ENCODE measurements at regions not wholly inside any gene's neighbourhood (a gene's known extent, or its start where the extent isn't known, plus 50 kb on each side); places are given as distances from the start of the nearest gene placed in this dataset.

- DNase-seq = no peak
These were observed 735.8 kb downstream of the ZPLD1 start for GRCh38 chr3:103170651-103171050.

More at GRCh38 chr3:103170651-103171050, 735.8 kb downstream of the ZPLD1 start:
- no peak for TF ChIP-seq CTCF (conservative IDR thresholded peaks at IDR 0.05)
- H2BK20ac ChIP-seq (ENCODE audit: low read depth, low read length, poor library complexity, severe bottlenecking) = no peak overlapping the region
- Mint-ChIP-seq H3K4me1 (peaks cover 2 to 3% of the 10 kb centered on the region in 2 experiments; a peak in 2 of 4 replicates), H3K27me3 (ENCODE audit: low read depth) (no peaks in the 10 kb centered on the region), H3K4me3 (no peak overlapping the region), H3K9me3 (no peaks in the 10 kb centered on the region), H3K36me3 (ENCODE audit: insufficient read depth in 1 of 3, low read depth in 3 of 3) (0 out of 7 replicates have a peak, but pooled peaks cover 0 to 3% (median 0%) of the 10 kb centered on the region in 3 experiments), H3K27ac (no peak overlapping the region)
- H3K56ac ChIP-seq (ENCODE audit: insufficient read length, low read depth, low read length) = no peak overlapping the region
- H3K14ac ChIP-seq (ENCODE audit: insufficient read depth, low read length) = no peak overlapping the region
- no peak overlapping the region for H2BK12ac ChIP-seq (ENCODE audit: insufficient read length, low read depth, low read length)
- no peak overlapping the region for H2BK120ac ChIP-seq (ENCODE audit: low read depth, low read length, poor library complexity, severe bottlenecking)
- no peak overlapping the region for H2AFZ ChIP-seq (ENCODE audit: low read length)
- no peaks in the 10 kb centered on the region for H3K79me1 ChIP-seq (ENCODE audit: insufficient read depth, low read depth, low read length, poor library complexity, severe bottlenecking)
- no peak overlapping the region for H3K27ac ChIP-seq (ENCODE audit: insufficient read length, low read depth, low read length)
- H4K91ac ChIP-seq (ENCODE audit: insufficient read length, low read depth, low read length) = no peak overlapping the region
- H2AK5ac ChIP-seq (ENCODE audit: insufficient read length, low read length) = no peak overlapping the region
- H3K4me2 ChIP-seq (ENCODE audit: insufficient read depth, insufficient read length, low read length) = no peak overlapping the region
- H3K23ac ChIP-seq (ENCODE audit: insufficient read length, low read depth, low read length) = no peak overlapping the region
- H3K18ac ChIP-seq (ENCODE audit: insufficient read length, low read depth, low read length) = no peak overlapping the region
- no peaks in the 10 kb centered on the region for H3K9me3 ChIP-seq (ENCODE audit: control insufficient read depth, low read depth, low read length)
- H3K79me2 ChIP-seq (ENCODE audit: insufficient read depth, low read length) = no peaks in the 10 kb centered on the region
- no peaks in the 10 kb centered on the region for H4K20me1 ChIP-seq (ENCODE audit: control insufficient read depth, insufficient read depth, insufficient read length)
- H3K23me2 ChIP-seq (ENCODE audit: insufficient read length, low read depth, low read length, poor library complexity, severe bottlenecking) = no peaks in the 10 kb centered on the region
- H2BK5ac ChIP-seq (ENCODE audit: insufficient read length, low read length) = no peak overlapping the region
- no peak overlapping the region for H2BK15ac ChIP-seq (ENCODE audit: low read depth, low read length)
- H4K5ac ChIP-seq (ENCODE audit: insufficient read length, low read depth, low read length) = no peak overlapping the region
- no peak overlapping the region for H3K4ac ChIP-seq (ENCODE audit: low read depth, low read length)
- H4K8ac ChIP-seq (replicated peaks; ENCODE audit: insufficient read length, low read depth, low read length) = no peak overlapping the region
- H3K4me1 ChIP-seq (ENCODE audit: insufficient read depth, low read length) = no peaks in the 10 kb centered on the region
- H3K9ac ChIP-seq (ENCODE audit: extremely low read depth, insufficient read length, low read length) = no peak overlapping the region
- no peaks in the 10 kb centered on the region for H3K27me3 ChIP-seq (ENCODE audit: insufficient read depth, low read length)
- H3T11ph ChIP-seq (ENCODE audit: low read length) = no peak overlapping the region
